Progenitor cell of endocrine pancreas (in vitro differentiated cells): ENCODE measurements at regions not wholly inside any gene's neighbourhood (a gene's known extent, or its start where the extent isn't known, plus 50 kb on each side); places are given as distances from the start of the nearest gene placed in this dataset.
A peak's percentile ranks its signal among the peaks of the same experiment; 100 is the strongest.

Source experiments
- DNase-seq: peaks from one replicate; pipeline ENCODE4 v3.0.0; 2021; ENCODE audit warnings: low spot score; ENCODE audit not compliant: unreplicated experiment
- H3K27ac Mint-ChIP-seq: 2 replicates; pipeline ENCODE4 v1.8.0; 2021; ENCODE audit warnings: mild to moderate bottlenecking, moderate library complexity, mixed read lengths
- H3K27me3 Mint-ChIP-seq: 2 replicates; pipeline ENCODE4 v1.8.0; 2021; ENCODE audit warnings: mixed read lengths
- H3K36me3 Mint-ChIP-seq: 2 replicates; pipeline ENCODE4 v1.8.0; 2022; ENCODE audit warnings: mixed read lengths; ENCODE audit not compliant: insufficient read depth
- H3K4me1 Mint-ChIP-seq: 2 replicates; pipeline ENCODE4 v1.8.0; 2021; ENCODE audit warnings: low read depth, mixed read lengths
- H3K4me3 Mint-ChIP-seq: 2 replicates; pipeline ENCODE4 v1.8.0; 2021; ENCODE audit warnings: low read depth, mild to moderate bottlenecking, moderate library complexity, mixed read lengths
- H3K9me3 Mint-ChIP-seq: 2 replicates; pipeline ENCODE4 v1.8.0; 2021; ENCODE audit warnings: low read depth, mixed read lengths
- CTCF ChIP-seq: fragments of 200-600 bp; sonication (generic); IDR thresholded peaks from one replicate; pipeline ENCODE4 v1.5.0; 2021; ENCODE audit warnings: antibody characterized with exemption, mild to moderate bottlenecking; ENCODE audit not compliant: unreplicated experiment

- H3K27ac Mint-ChIP-seq, result no peak overlapping the region
- peaks cover 4% of the 10 kb centered on the region for H3K9me3 Mint-ChIP-seq
- no peaks in the 10 kb centered on the region for H3K27me3 Mint-ChIP-seq
- H3K4me3 Mint-ChIP-seq, result no peak overlapping the region
- TF ChIP-seq CTCF, result no peak
- H3K4me1 Mint-ChIP-seq, result peaks cover 3% of the 10 kb centered on the region
- H3K36me3 Mint-ChIP-seq, result no peaks in the 10 kb centered on the region
- DNase-seq, result no peak
Measured at GRCh38 chr5:60162441-60162840, 268.9 kb upstream of the PDE4D start.

GRCh38 chr5:60161340-60161934, 267.9 kb upstream of the PDE4D start:
- H3K4me3 Mint-ChIP-seq, result no peak overlapping the region
- peak; percentile 61 for TF ChIP-seq CTCF
- H3K9me3 Mint-ChIP-seq, result no peaks in the 10 kb centered on the region
- H3K36me3 Mint-ChIP-seq, result no peaks in the 10 kb centered on the region
- H3K27me3 Mint-ChIP-seq, result no peaks in the 10 kb centered on the region
- no peak overlapping the region for H3K27ac Mint-ChIP-seq
- H3K4me1 Mint-ChIP-seq, result peaks cover 3% of the 10 kb centered on the region
- DNase-seq, result no peak

GRCh38 chr5:60149081-60149480, 255.6 kb upstream of the PDE4D start:
- no peak for TF ChIP-seq CTCF
- no peak overlapping the region for H3K27ac Mint-ChIP-seq

GRCh38 chr5:60148366-60148765, 254.8 kb upstream of the PDE4D start:
- Mint-ChIP-seq H3K36me3 (no peaks in the 10 kb centered on the region), H3K4me1 (peaks cover 2% of the 10 kb centered on the region), H3K27ac (no peak overlapping the region), H3K4me3 (no peak overlapping the region), H3K27me3 (no peaks in the 10 kb centered on the region), H3K9me3 (peaks cover 3% of the 10 kb centered on the region)
- no peak for TF ChIP-seq CTCF
- no peak for DNase-seq

More at GRCh38 chr5:60149081-60149480, 255.6 kb upstream of the PDE4D start:
- no peak for DNase-seq
- Mint-ChIP-seq H3K9me3 (peaks cover 3% of the 10 kb centered on the region), H3K4me3 (no peak overlapping the region), H3K36me3 (no peaks in the 10 kb centered on the region), H3K27me3 (no peaks in the 10 kb centered on the region), H3K4me1 (no peaks in the 10 kb centered on the region)

GRCh38 chr5:60147791-60148190, 254.3 kb upstream of the PDE4D start:
- no peak for DNase-seq
- peaks cover 3% of the 10 kb centered on the region for H3K9me3 Mint-ChIP-seq
- H3K27ac Mint-ChIP-seq, result no peak overlapping the region
- H3K4me3 Mint-ChIP-seq, result no peak overlapping the region
- peaks cover 2% of the 10 kb centered on the region for H3K4me1 Mint-ChIP-seq
- TF ChIP-seq CTCF, result no peak
- no peaks in the 10 kb centered on the region for H3K36me3 Mint-ChIP-seq
- H3K27me3 Mint-ChIP-seq, result no peaks in the 10 kb centered on the region
